ENCODE measurements at regions not wholly inside any gene's neighbourhood (a gene's known extent, or its start where the extent isn't known, plus 50 kb on each side); places are given as distances from the start of the nearest gene placed in this dataset.

- no peak for TF ChIP-seq CTCF (IDR thresholded peaks at IDR 0.05; ENCODE audit: low read depth, low read length, missing control alignments)
- DNase-seq (ENCODE audit: low read depth): no peak
- H3K4me3 ChIP-seq (ENCODE audit: low read depth, low read length): no peak overlapping the region
These were observed 539.7 kb downstream of the RFC3 start for GRCh38 chr13:34357435-34358232.

- no peak for TF ChIP-seq CTCF (IDR thresholded peaks at IDR 0.05; ENCODE audit: low read depth, low read length, missing control alignments)
- no peak overlapping the region for H3K4me3 ChIP-seq (ENCODE audit: low read depth, low read length)
- no peak for DNase-seq (ENCODE audit: low read depth)
These were observed 541.0 kb downstream of the RFC3 start for GRCh38 chr13:34358811-34359513.

- no peak for DNase-seq (ENCODE audit: low read depth)
- TF ChIP-seq CTCF (IDR thresholded peaks at IDR 0.05; ENCODE audit: low read depth, low read length, missing control alignments): no peak
- no peak overlapping the region for H3K4me3 ChIP-seq (ENCODE audit: low read depth, low read length)
These were observed 542.8 kb downstream of the RFC3 start for GRCh38 chr13:34360702-34361101.

GRCh38 chr13:34361560-34361959 lies 543.6 kb downstream of the RFC3 start:
- DNase-seq (ENCODE audit: low read depth): no peak
- no peak overlapping the region for H3K4me3 ChIP-seq (ENCODE audit: low read depth, low read length)
- no peak for TF ChIP-seq CTCF (IDR thresholded peaks at IDR 0.05; ENCODE audit: low read depth, low read length, missing control alignments)

GRCh38 chr13:34363266-34363665 lies 545.3 kb downstream of the RFC3 start:
- H3K4me3 ChIP-seq (ENCODE audit: low read depth, low read length): no peak overlapping the region
- TF ChIP-seq CTCF (IDR thresholded peaks at IDR 0.05; ENCODE audit: low read depth, low read length, missing control alignments): no peak
- DNase-seq (ENCODE audit: low read depth): no peak

- no peak for DNase-seq (ENCODE audit: low read depth)
- no peak for TF ChIP-seq CTCF (IDR thresholded peaks at IDR 0.05; ENCODE audit: low read depth, low read length, missing control alignments)
These were observed 546.7 kb downstream of the RFC3 start for GRCh38 chr13:34364633-34365032.

More at GRCh38 chr13:34364633-34365032, 546.7 kb downstream of the RFC3 start:
- H3K4me3 ChIP-seq (ENCODE audit: low read depth, low read length): no peak overlapping the region

Data from GM12864 (cell line).